Heart left ventricle (tissue), 13 donors: ENCODE measurements at regions not wholly inside any gene's neighbourhood (a gene's known extent, or its start where the extent isn't known, plus 50 kb on each side); places are given as distances from the start of the nearest gene placed in this dataset.

ENCODE experiments used
- POLR2A ChIP-seq, 2 donors: fragments of 450-650 bp; IDR thresholded peaks; one replicate each; pipeline ENCODE4 v1.6.1; 2017; ENCODE audit warnings: antibody characterized with exemption in 2 of 2, mild to moderate bottlenecking in 2 of 2, moderate library complexity in 2 of 2
- TF ChIP-seq, protein P1 (sequence below), 12 donors: fragments of 200-600 bp; sonication (generic) in 4 of 12; IDR thresholded peaks; one replicate each; pipeline versions ENCODE4 v1.5.0 to v1.8.0; 2018 to 2022; ENCODE audit warnings: antibody characterized with exemption in 12 of 12, mild to moderate bottlenecking in 5 of 12
- donor health status: ischemic (EF 13 %, LVEDD 7.1; RV severe dilation, severe dysfunction).
- donor health status: DM: no; HTN: yes; CAD: no.
- donor health status: DM: no; HTN: no; CAD: no.
- donor health status: ischemic (EF 25% LVEDD 6.9; RV normal size, moderate dysfunction).
- donor health status: ischemic (EF 25% LVEDD 5.7; RV mildly dilated, moderate dysfunction).
- donor health status: ischemic (EF 35%, LVEDD 5.7; RV mildly dilated, moderate dysfunction).
- donor health status: nonischemic (EF 11% LVEDD 7.7; RV severe dilation, severe dysfunction).
- donor health status: DM: yes; HTN: yes; CAD: no.
- donor health status: PGD.
- donor health status: ischemic (EF 29% LVEDD 5.4; RV normal size, mild dysfunction).
- donor health status: nonischemic (EF 23%, LVEDD 6.1; RV moderate dilation, normal function).

DNA sequence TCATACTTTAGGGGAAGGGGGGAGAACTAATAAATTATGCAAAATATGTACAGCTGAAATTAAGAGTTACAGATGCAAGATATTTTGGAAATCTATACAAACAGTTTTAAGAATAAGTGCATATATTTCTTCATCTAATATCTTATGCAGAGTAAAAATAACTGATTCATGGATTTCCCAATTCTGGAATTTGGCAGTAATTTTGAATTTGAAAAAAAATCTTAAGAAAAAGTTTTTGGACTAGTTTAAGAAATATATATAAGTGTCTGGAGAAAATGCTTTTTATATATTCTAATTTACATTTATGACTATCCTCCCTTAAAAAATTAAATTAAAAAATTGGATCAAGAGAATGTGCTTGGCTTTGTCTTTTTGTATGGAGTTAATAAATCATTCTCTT is 474.3 kb downstream of the BRINP3 start:
- TF ChIP-seq, protein P1, sequence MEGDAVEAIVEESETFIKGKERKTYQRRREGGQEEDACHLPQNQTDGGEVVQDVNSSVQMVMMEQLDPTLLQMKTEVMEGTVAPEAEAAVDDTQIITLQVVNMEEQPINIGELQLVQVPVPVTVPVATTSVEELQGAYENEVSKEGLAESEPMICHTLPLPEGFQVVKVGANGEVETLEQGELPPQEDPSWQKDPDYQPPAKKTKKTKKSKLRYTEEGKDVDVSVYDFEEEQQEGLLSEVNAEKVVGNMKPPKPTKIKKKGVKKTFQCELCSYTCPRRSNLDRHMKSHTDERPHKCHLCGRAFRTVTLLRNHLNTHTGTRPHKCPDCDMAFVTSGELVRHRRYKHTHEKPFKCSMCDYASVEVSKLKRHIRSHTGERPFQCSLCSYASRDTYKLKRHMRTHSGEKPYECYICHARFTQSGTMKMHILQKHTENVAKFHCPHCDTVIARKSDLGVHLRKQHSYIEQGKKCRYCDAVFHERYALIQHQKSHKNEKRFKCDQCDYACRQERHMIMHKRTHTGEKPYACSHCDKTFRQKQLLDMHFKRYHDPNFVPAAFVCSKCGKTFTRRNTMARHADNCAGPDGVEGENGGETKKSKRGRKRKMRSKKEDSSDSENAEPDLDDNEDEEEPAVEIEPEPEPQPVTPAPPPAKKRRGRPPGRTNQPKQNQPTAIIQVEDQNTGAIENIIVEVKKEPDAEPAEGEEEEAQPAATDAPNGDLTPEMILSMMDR (IDR thresholded peaks at IDR 0.05), result no peak
- no peak for TF ChIP-seq POLR2A (IDR thresholded peaks at IDR 0.05)
